MCF 10A (cell line): ENCODE measurements at regions not wholly inside any gene's neighbourhood (a gene's known extent, or its start where the extent isn't known, plus 50 kb on each side); places are given as distances from the start of the nearest gene placed in this dataset.

Experiments used
- BruUV-seq: library from RNA; stranded (reverse); fragments of 400-500 nt; replicated peaks from 2 replicates; lab custom pipeline; 2021; lab: Mats Ljungman, UMichigan
- CTCF ChIA-PET: fragments of 300-600 bp; sonication (Branson Sonifier 250); formaldehyde crosslinking; extraction: SDS; loops from one replicate; lab custom pipeline; 2021; ENCODE audit warnings: antibody characterized with exemption, inconsistent platforms; lab: Yijun Ruan, JAX
- POLR2A ChIA-PET: fragments of 300-600, 350-650 bp; sonication (Branson Sonifier 250); formaldehyde crosslinking; extraction: SDS; loops from one replicate; lab custom pipeline; 2020; ENCODE audit warnings: antibody characterized with exemption, inconsistent platforms; lab: Yijun Ruan, JAX
- DNase-seq: peaks from one replicate; pipeline ENCODE4 v3.0.0-alpha.2; 2018; ENCODE audit not compliant: unreplicated experiment
- H3K27ac Mint-ChIP-seq: one replicate; pipeline ENCODE4 v1.8.0; 2022; ENCODE audit warnings: mild to moderate bottlenecking, low read depth, mixed read lengths; ENCODE audit not compliant: unreplicated experiment
- H3K27me3 Mint-ChIP-seq: one replicate; pipeline ENCODE4 v1.8.0; 2022; ENCODE audit warnings: mixed read lengths; ENCODE audit not compliant: insufficient read depth, unreplicated experiment
- H3K36me3 Mint-ChIP-seq: one replicate; pipeline ENCODE4 v1.8.0; 2022; ENCODE audit warnings: mild to moderate bottlenecking, moderate library complexity, mixed read lengths; ENCODE audit not compliant: insufficient read depth, unreplicated experiment
- H3K4me1 Mint-ChIP-seq: one replicate; pipeline ENCODE4 v1.8.0; 2022; ENCODE audit warnings: mixed read lengths; ENCODE audit not compliant: insufficient read depth, unreplicated experiment
- H3K4me3 Mint-ChIP-seq: one replicate; pipeline ENCODE4 v1.8.0; 2022; ENCODE audit warnings: mild to moderate bottlenecking, moderate library complexity, mixed read lengths; ENCODE audit not compliant: unreplicated experiment
- H3K9me3 Mint-ChIP-seq: one replicate; pipeline ENCODE4 v1.8.0; 2022; ENCODE audit warnings: mixed read lengths; ENCODE audit not compliant: unreplicated experiment
- CTCF ChIP-seq: fragments of 200-600 bp; IDR thresholded peaks from one replicate; pipeline ENCODE4 v1.8.0; 2022; ENCODE audit warnings: antibody characterized with exemption, mild to moderate bottlenecking; ENCODE audit not compliant: unreplicated experiment
- intact Hi-C: fragments of 100-400 bp; cut with micrococcal nuclease; formaldehyde crosslinking; loops from 2 replicates; pipeline ENCODE4 v1.14.1; 2022

GRCh38 chr21:34022627-34023335, 50.6 kb upstream of the MRPS6 start:
- POLR2A ChIA-PET: no interaction called here
- Mint-ChIP-seq H3K27ac (no peak overlapping the region), H3K9me3 (no peaks in the 10 kb centered on the region), H3K4me1 (no peaks in the 10 kb centered on the region), H3K36me3 (no peaks in the 10 kb centered on the region), H3K27me3 (no peaks in the 10 kb centered on the region), H3K4me3 (no peak overlapping the region)
- no peak for DNase-seq
- TF ChIP-seq CTCF: no peak
- CTCF ChIA-PET: interaction anchor here (0.6 to 1.0 kb wide), 2 partner anchors 29 to 99 kb away, joined by 3 read pairs; no protein-coding TSS in a partner anchor
- intact Hi-C loops: no loop called here
- BruUV-seq: no TSS peak

- BruUV-seq: no TSS peak
- Mint-ChIP-seq H3K9me3 (no peaks in the 10 kb centered on the region), H3K27ac (no peak overlapping the region), H3K4me1 (no peaks in the 10 kb centered on the region), H3K4me3 (no peak overlapping the region), H3K36me3 (no peaks in the 10 kb centered on the region), H3K27me3 (no peaks in the 10 kb centered on the region)
- TF ChIP-seq CTCF: no peak
- no peak for DNase-seq
- CTCF ChIA-PET: interaction anchor here (0.5 to 0.7 kb wide), 3 partner anchors 24 to 155 kb away, joined by 3 read pairs; no protein-coding TSS in a partner anchor
- POLR2A ChIA-PET: no interaction called here
- intact Hi-C loops: no loop called here
Observed at GRCh38 chr21:34021726-34022125, 51.7 kb upstream of the MRPS6 start.

- ChIA-PET CTCF (interaction anchor here (0.5 to 0.6 kb wide), 2 partner anchors 23 to 154 kb away, joined by 3 read pairs; no protein-coding TSS in a partner anchor), POLR2A (no interaction called here)
- H3K9me3 Mint-ChIP-seq: no peaks in the 10 kb centered on the region
- intact Hi-C loops: no loop called here
- no peak overlapping the region for H3K4me3 Mint-ChIP-seq
- no peaks in the 10 kb centered on the region for H3K27me3 Mint-ChIP-seq
- no peaks in the 10 kb centered on the region for H3K4me1 Mint-ChIP-seq
- no peak overlapping the region for H3K27ac Mint-ChIP-seq
- no peaks in the 10 kb centered on the region for H3K36me3 Mint-ChIP-seq
- no peak for DNase-seq
- no TSS peak for BruUV-seq
- TF ChIP-seq CTCF: no peak
Observed at GRCh38 chr21:34020983-34021553, 52.3 kb upstream of the MRPS6 start.

- H3K27me3 Mint-ChIP-seq: no peaks in the 10 kb centered on the region
- no peak overlapping the region for H3K4me3 Mint-ChIP-seq
- ChIA-PET POLR2A (no interaction called here), CTCF (no interaction called here)
- TF ChIP-seq CTCF: no peak
- H3K27ac Mint-ChIP-seq: no peak overlapping the region
- no peaks in the 10 kb centered on the region for H3K36me3 Mint-ChIP-seq
- no peaks in the 10 kb centered on the region for H3K9me3 Mint-ChIP-seq
- peak; percentile 27 for DNase-seq
- intact Hi-C loops: no loop called here
- BruUV-seq: no TSS peak
- no peaks in the 10 kb centered on the region for H3K4me1 Mint-ChIP-seq
Observed at GRCh38 chr21:34020005-34020847, 53.2 kb upstream of the MRPS6 start.
